MG63 (cell line): ENCODE measurements at regions not wholly inside any gene's neighbourhood (a gene's known extent, or its start where the extent isn't known, plus 50 kb on each side); places are given as distances from the start of the nearest gene placed in this dataset.
"Not testable (repeated sequence)": the region's sequence is repeated elsewhere in the genome, so short reads cannot be mapped to it uniquely, and the experiment has no call there.

Experiments used
- DNase-seq: peaks from one replicate; pipeline ENCODE4 v3.0.0-alpha.2; 2020
- H3K27me3 ChIP-seq: fragments of 250-450 bp; sonication (Bioruptor Pico); 2 replicates; pipeline ENCODE4 v1.5.1; 2020; ENCODE audit warnings: mild to moderate bottlenecking, moderate library complexity
- H3K36me3 ChIP-seq: fragments of 250-450 bp; sonication (Bioruptor Pico); 2 replicates; pipeline ENCODE4 v1.5.1; 2020; ENCODE audit warnings: mild to moderate bottlenecking, moderate library complexity
- H3K4me3 ChIP-seq: fragments of 250-450 bp; sonication (Bioruptor Pico); 2 replicates; pipeline ENCODE4 v1.5.1; 2020; ENCODE audit warnings: mild to moderate bottlenecking, moderate library complexity
- H3K9me3 ChIP-seq: fragments of 250-450 bp; sonication (Bioruptor Pico); 2 replicates; pipeline ENCODE4 v1.5.1; 2020; ENCODE audit warnings: mild to moderate bottlenecking, moderate library complexity

DNA sequence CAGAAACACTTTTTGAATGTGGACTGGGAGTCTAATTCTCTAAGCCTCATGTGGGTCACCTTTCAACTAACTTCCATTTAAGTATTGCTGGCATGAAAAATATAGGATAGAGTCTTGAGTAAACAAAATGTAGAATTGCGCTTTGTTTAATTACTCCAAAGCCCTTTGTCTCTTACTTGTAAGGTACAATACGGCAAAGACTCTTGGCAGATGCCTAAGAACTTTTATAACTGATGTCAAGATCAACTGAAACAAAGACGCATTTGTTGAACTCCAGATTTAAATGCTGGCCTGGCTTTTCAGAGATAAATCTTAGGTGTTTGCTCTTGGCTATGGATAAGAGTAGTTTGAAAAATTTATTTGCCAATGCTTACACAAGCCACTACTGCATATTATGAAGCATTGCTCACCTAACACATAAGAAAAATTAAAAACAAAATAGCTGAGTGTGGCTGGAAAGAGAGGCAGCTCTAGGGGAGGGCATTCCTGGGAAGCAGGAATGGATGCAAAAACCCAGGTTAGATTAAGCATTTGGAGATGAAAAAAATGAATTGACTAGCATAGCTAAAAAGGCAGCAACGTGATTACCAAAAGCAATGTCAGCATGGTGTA is 107.3 kb upstream of the STARD13 start:
- Histone ChIP-seq H3K36me3 (no peaks in the 10 kb centered on the region), H3K4me3 (no peak overlapping the region), H3K27me3 (no peaks in the 10 kb centered on the region), H3K9me3 (no peaks in the 10 kb centered on the region)
- no peak for DNase-seq

DNA sequence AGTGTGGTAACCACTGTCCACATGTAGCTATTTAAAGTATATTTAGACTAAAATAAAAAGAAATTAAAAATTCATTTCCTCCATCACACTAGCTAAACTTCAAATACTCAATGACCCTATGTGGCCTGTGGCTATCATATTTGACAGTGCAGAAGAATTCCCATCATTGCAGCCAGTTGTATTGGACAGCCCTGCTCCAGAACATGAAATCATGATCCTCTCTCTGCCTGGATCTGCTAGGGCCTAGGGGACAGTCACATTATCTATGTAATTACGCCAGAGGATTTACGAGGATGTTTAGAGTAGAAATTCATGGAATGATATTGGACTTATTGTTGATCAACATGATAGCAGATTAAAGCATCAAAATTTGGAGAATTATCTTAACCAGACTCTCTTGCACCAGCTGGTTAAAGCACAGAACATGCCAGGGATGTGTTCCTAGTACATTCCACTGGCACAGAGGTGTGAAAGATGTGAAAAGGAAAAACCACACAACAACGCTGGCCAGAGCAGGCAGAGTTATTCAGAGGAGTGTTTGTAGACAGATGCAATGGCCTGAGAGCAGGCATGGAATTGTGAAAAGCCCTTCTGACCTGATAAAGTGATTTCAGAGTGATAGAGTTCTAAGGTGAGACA is 108.9 kb upstream of the STARD13 start:
- Histone ChIP-seq H3K4me3 (no peak overlapping the region), H3K36me3 (no peaks in the 10 kb centered on the region), H3K27me3 (no peaks in the 10 kb centered on the region), H3K9me3 (no peaks in the 10 kb centered on the region)
- DNase-seq: no peak

DNA sequence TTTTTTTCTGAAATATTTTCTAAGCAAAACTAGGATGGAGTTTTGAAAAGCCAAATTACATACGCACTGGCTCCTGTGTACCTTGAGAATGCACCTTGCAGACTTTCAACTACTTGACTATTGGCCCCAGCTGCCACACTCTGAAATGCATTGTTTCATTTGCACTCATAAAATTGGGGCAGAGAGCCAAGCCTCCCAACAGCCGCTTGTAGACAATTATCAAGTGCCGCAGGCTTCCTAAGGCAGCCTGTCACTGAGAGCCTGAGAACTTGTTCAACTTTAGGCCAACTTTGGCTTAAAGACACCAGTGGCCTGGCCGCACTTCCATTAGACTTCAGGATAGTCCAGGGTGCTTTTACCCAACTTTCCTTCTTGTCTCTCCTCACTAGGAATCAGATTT is 115.7 kb upstream of the STARD13 start:
- DNase-seq: no peak
- Histone ChIP-seq H3K36me3 (no peaks in the 10 kb centered on the region), H3K4me3 (no peak overlapping the region)

DNA sequence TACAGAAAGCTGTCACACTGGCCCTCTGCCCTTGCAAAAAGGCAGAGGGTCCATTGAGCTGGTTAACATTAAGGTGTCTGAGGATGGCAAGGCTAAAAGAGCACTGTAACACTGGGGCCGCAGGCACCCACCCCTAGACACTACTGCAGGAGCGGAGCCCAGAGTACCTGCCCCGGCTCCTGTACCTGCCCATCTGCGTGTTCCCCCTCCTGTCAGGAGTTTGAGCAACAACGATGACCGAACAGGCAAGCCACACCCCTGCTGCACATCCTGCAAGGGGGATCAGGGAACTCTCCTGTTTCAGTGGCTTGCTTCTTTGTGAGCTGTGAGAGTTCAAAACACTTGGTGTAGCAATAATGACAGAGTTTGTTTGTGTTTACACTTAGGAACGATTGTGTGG is 117.4 kb upstream of the STARD13 start:
- H3K36me3 ChIP-seq: no peaks in the 10 kb centered on the region
- DNase-seq: no peak
- no peak overlapping the region for H3K4me3 ChIP-seq
- no peaks in the 10 kb centered on the region for H3K9me3 ChIP-seq
- no peaks in the 10 kb centered on the region for H3K27me3 ChIP-seq

More for the DNA sequence above, 115.7 kb upstream of the STARD13 start:
- H3K27me3 ChIP-seq: no peaks in the 10 kb centered on the region
- no peaks in the 10 kb centered on the region for H3K9me3 ChIP-seq

DNA sequence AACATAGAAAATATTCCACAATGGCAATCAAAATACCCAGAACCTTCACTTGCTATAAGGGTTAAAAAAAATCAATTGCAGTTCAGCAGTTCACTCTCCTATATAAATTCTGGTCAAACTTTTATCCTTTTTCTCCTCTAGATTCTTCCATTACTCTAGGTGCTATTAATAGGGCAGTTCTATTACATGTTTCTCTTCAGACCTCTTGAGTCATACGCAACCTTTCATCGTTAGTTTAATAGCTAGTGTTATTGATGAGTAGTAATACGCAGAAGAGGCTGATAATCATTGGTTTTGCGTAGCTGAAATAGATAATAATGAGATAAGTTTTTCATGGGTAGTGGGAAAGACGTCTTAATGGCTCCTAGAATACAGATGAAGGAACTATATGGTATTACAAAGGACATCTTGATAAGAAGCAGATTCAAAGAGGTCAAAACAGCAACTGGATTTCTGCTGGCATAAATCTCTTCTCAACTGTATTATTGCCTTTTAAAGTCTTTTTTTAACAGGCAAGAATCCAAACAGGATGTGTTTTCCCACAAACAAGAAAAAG is 118.3 kb upstream of the STARD13 start:
- H3K27me3 ChIP-seq: no peaks in the 10 kb centered on the region

DNA sequence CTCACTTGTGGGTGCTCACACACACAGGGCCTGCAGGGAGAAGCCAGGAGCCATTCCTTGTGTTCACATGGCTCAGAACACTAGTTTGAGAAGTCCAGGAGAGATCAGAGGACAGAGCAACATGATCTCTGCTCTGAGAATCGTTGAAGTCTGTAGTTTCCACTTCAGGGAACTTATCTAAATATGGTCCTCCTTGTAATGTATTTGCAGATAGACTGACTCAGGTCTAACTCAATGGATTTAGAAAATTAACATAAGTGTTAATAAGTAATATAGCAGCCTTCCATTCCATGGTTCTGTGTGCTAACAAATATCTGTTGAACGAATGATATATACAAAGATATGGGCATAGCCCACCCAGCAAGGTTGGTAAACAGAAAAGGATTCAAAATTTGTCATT is 119.8 kb upstream of the STARD13 start:
- no peak for DNase-seq
- Histone ChIP-seq H3K27me3 (no peaks in the 10 kb centered on the region), H3K9me3 (no peaks in the 10 kb centered on the region), H3K36me3 (no peaks in the 10 kb centered on the region), H3K4me3 (no peak overlapping the region)

More for the DNA sequence above, 118.3 kb upstream of the STARD13 start:
- H3K4me3 ChIP-seq: no peak overlapping the region
- H3K36me3 ChIP-seq: no peaks in the 10 kb centered on the region
- H3K9me3 ChIP-seq: no peaks in the 10 kb centered on the region
- no peak for DNase-seq

DNA sequence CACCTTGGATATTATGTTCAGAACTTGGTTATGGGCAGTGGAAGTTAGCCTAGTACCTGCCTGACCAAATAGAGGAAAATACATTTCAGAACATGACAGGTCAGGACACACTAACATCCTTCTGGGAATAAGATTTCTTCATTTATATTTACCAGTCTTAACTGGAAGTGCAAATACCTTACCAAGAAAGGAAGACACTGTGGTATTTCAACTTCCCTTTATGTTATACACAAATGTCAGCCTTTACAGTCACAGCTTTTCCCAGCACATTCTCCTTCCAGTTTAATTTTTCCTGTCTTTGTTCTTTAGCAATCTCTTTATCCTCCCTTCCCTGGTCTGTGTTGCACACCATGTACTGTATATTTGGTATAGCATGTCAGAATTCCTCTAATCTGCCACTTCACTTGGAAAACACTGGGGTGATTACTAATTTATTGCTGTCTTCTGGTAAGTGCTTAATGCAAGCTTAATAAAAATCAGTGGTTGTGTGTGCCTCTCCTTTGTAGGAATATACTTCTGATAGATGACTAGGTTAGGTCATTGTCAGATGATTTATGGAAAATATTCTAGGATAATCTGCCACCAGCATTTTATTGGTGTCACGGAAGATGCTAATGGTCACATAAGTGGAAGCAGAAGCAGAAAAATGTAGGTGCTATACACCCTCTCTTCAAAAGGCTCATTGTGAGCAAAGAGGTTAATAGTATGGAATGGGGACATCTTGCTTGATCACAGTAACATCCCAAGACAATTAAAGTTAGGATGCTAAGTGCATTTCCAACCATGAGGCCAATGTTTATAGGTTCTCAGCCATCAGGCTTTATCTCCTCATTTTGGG is 124.3 kb upstream of the STARD13 start:
- Histone ChIP-seq H3K36me3 (no peaks in the 10 kb centered on the region), H3K4me3 (no peak overlapping the region), H3K27me3 (no peaks in the 10 kb centered on the region), H3K9me3 (no peaks in the 10 kb centered on the region)
- DNase-seq: no peak

DNA sequence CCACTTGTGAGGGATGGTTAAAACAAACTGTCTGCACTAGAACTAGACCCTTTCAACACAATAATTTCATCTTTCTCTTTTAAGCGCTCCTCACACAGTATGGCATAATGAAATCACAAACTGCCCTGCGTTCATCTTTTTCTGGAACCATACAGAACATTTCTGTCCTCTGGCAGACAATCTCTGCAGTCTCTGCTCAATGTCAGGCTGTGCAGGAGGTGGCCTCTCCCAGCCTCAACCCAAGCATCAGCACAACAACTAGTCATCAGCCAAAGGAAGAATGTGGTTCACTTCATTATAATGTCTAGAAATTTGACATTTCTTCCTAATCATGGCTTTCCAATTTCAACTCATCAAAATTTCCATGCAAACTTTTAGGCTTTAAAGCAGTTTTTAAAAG is 125.1 kb upstream of the STARD13 start:
- Histone ChIP-seq H3K9me3 (no peaks in the 10 kb centered on the region), H3K4me3 (no peak overlapping the region), H3K36me3 (no peaks in the 10 kb centered on the region), H3K27me3 (no peaks in the 10 kb centered on the region)
- DNase-seq: no peak

DNA sequence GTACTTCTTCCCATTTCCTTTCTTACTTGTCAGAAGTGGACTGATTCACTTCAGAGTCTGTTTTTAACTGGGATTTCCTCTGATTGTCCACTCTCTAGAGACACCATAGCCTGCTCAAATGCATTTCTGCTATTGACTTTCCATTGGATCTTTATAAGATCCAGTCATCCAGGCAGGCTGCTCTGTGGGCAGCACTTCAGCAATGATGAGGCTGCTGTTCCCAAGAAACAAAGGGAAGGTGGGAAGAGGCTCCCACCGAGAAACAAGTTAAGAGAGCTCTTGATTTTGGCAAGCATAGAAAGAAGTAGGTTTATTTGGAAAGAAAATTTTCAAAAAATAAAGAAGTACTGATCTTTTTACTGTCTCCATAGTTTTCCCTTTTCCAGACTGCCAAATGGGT is 125.8 kb upstream of the STARD13 start:
- Histone ChIP-seq H3K27me3 (no peaks in the 10 kb centered on the region), H3K9me3 (no peaks in the 10 kb centered on the region), H3K36me3 (no peaks in the 10 kb centered on the region), H3K4me3 (no peak overlapping the region)
- DNase-seq: no peak

DNA sequence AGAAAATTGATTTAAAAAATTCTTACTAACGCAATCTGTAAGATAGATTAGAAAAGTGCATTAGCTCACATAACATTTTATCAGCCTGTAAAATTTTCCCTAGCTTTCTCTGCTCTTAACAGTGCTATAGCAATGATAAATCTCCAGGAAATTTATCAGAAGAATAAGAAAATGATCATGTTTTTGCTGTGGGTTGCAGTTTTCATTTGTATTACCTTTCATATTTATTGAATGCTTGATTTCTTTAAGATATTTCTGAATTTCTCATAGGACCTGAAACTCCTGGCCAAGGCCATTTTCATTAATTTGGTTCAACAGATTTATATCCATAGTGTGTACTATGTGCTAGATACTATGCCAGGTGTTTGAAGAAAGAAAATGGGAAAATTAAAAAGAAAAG is 130.3 kb upstream of the STARD13 start:
- Histone ChIP-seq H3K27me3 (no peaks in the 10 kb centered on the region), H3K36me3 (no peaks in the 10 kb centered on the region), H3K9me3 (no peaks in the 10 kb centered on the region), H3K4me3 (no peak overlapping the region)
- no peak for DNase-seq

DNA sequence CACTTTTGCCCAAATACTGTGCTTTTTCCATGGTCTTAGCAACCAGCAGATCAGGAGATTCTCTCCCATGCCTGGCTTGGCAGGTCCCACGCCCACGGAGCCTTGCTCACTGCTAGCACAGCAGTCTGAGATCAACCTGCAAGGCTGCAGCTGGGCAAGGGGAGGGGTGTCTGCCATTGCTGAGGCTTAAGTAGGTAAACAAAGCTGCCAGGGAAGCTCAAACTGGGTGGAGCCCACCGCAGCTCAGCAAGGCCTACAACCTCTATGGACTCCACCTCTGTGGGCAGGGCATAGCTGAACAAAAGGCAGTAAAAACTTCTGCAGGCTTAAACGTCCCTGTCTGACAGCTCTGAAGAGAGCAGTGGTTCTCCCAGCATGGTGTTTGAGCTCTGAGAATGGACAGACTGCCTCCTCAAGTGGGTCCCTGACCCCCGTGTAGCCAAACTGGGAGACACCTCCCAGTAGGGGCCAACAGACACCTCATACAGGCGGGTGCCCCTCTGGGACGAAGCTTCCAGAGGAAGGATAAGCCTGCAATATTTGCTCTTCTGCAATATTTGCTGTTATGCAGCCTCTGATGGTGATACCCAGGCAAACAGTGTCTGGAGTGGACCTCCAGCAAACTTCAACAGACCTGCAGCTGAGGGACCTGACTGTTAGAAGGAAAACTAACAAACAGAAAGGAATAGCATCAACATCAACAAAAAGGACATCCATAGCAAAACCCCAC is 132.8 kb upstream of the STARD13 start:
- H3K4me3 ChIP-seq, H3K27me3 ChIP-seq, DNase-seq, H3K9me3 ChIP-seq, H3K36me3 ChIP-seq: not testable (repeated sequence)

DNA sequence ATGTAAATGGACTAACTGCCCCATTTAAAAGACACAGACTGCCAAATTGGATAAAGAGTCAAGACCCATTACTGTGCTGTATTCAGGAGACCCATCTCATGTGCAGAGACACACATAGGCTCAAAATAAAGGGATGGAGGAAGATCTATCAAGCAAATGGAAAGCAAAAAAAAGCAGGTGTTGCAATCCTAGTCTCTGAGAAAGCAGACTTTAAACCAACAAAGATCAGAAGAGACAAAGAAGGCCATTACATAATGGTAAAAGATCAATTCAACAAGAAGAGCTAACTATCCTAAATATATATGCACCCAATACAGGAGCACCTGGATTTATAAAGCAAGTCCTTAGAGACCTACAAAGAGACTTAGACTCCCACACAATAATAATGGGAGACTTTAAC is 134.6 kb upstream of the STARD13 start:
- not testable (repeated sequence) for H3K27me3 ChIP-seq, H3K9me3 ChIP-seq, DNase-seq, H3K36me3 ChIP-seq, H3K4me3 ChIP-seq

DNA sequence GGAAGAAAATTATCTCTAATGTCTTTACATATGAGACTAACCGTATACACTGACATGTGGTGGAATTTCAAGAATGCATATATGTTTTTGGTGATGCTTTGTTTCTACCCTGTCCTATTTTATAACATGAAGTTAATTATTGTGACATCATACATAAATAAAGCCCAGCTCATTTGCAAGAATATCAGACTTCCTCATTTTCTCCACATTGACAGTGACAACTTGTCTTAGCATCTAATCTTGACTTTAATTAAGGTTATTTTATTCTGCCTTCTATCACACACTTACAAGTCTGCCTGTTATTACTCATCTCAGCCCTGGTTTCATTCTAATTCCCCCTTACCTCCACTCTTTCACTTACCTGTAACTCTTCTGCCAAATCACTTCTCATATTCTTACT is 140.6 kb upstream of the STARD13 start:
- no peak overlapping the region for H3K4me3 ChIP-seq
- no peaks in the 10 kb centered on the region for H3K9me3 ChIP-seq
- H3K27me3 ChIP-seq: no peaks in the 10 kb centered on the region
- no peaks in the 10 kb centered on the region for H3K36me3 ChIP-seq
- no peak for DNase-seq

DNA sequence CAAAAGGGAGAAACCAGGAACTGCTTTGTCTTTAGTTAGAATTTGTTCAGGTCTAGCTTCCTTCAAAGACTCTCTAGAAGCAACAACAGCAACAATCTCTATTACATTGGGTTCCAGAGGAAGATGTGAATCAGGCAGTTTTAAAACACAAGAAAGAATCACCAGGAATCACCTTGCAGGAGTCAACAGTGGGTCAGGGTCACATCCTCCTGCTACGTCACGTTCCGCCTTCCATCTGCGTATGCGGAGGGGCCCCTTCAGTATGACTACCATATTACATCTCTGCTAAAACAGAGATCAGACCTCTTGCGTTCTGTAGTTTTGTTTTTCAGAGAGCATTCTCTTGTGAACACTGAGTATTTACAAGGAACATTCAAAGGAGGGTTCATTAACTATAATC is 147.8 kb upstream of the STARD13 start:
- Histone ChIP-seq H3K36me3 (no peaks in the 10 kb centered on the region), H3K27me3 (no peaks in the 10 kb centered on the region), H3K4me3 (no peak overlapping the region), H3K9me3 (no peaks in the 10 kb centered on the region)
- no peak for DNase-seq

DNA sequence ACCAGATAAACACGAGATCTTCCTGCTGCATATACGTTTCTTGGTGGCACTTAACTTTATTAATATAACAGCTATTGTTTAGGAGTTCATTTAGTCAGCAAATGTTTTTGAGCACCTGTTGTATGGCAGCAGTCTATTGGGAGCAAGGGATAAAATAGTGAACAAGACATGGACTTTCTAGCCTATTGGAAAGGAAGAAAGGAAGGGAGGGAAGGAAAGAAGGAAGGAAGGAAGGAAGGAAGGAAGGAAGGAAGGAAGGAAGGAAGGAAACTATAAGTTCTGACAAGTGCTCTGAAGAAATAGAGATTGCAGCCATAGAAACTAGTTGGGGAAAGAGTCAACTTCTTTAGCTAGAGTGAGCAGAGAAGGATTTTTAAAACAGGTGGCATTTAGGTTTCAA is 149.1 kb upstream of the STARD13 start:
- DNase-seq: no peak
- no peak overlapping the region for H3K4me3 ChIP-seq
- H3K9me3 ChIP-seq: no peaks in the 10 kb centered on the region
- no peaks in the 10 kb centered on the region for H3K27me3 ChIP-seq
- no peaks in the 10 kb centered on the region for H3K36me3 ChIP-seq

DNA sequence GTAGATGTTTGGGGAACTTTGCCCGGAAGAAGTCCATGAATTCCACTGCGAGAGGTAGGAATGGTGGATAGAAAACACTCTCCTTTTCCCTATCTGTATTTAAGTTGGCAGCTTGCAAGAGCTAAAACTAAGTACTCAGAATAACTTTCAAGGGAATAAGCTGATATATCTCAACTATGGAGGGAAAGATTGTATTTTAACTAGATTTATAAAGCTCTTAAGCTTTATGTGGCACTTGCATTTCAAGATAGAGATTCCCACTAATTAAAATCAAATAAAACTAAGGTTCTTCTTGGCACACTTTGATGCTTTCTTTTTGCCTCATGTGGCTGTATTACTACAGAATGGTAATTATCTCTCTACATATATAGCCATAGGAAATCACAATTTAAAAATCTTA is 149.7 kb upstream of the STARD13 start:
- Histone ChIP-seq H3K36me3 (no peaks in the 10 kb centered on the region), H3K27me3 (no peaks in the 10 kb centered on the region), H3K4me3 (no peak overlapping the region), H3K9me3 (no peaks in the 10 kb centered on the region)
- no peak for DNase-seq

DNA sequence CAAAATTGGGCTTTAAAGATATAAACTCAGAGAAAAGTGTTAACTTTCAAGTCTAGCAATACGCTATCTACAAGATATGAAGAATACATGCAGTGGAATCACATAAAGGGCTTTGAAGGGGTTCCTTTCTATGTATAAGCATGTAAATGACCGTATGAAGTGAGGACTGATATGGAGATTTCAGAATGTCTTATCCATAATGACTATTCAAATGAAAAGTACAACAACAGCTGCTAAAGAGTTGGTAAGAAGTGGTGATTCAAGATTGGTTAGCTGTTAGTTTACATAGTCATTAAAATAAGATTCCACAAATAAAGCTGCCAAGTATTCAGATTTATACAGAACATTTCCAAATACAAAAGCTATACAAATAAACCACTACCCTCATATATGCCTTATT is 153.4 kb upstream of the STARD13 start:
- no peak for DNase-seq
- Histone ChIP-seq H3K9me3 (no peaks in the 10 kb centered on the region), H3K36me3 (no peaks in the 10 kb centered on the region), H3K4me3 (no peak overlapping the region), H3K27me3 (no peaks in the 10 kb centered on the region)
